ENCODE measurements at regions not wholly inside any gene's neighbourhood (a gene's known extent, or its start where the extent isn't known, plus 50 kb on each side); places are given as distances from the start of the nearest gene placed in this dataset.

GRCh38 chr22:48057116-48057835, 1294.8 kb downstream of the TBC1D22A start:
- Histone ChIP-seq H3K27ac (no peak overlapping the region), H3K4me3 (no peak overlapping the region), H3K27me3 (peaks cover 0 to 21% (median 4%) of the 10 kb centered on the region in 3 donors), H3K9me3 (no peaks in the 10 kb centered on the region), H3K4me1 (no peaks in the 10 kb centered on the region), H3K36me3 (no peaks in the 10 kb centered on the region)
- intact Hi-C loops (cut with DNase I): no loop called here
- DNase-seq: no peak
- no peak for TF ChIP-seq EP300 (IDR thresholded peaks at IDR 0.05)
- no peak for TF ChIP-seq POLR2A (IDR thresholded peaks at IDR 0.05)
- no peak for TF ChIP-seq POLR2AphosphoS5 (IDR thresholded peaks at IDR 0.05)
- no peak for TF ChIP-seq CTCF (IDR thresholded peaks at IDR 0.05)
- WGBS, 2 donors: 83 to 86% methylated on average over 22 of the region's 22 CpGs

- Histone ChIP-seq H3K27me3 (peaks cover 0 to 21% (median 4%) of the 10 kb centered on the region in 3 donors), H3K4me1 (no peaks in the 10 kb centered on the region)
Measured at GRCh38 chr22:48055827-48056226, 1293.4 kb downstream of the TBC1D22A start.

GRCh38 chr22:48055185-48055584, 1292.7 kb downstream of the TBC1D22A start:
- no peak for TF ChIP-seq EP300 (IDR thresholded peaks at IDR 0.05)
- no peak for TF ChIP-seq POLR2AphosphoS5 (IDR thresholded peaks at IDR 0.05)
- TF ChIP-seq CTCF (IDR thresholded peaks at IDR 0.05): no peak
- no peak for TF ChIP-seq POLR2A (IDR thresholded peaks at IDR 0.05)
- no peaks in the 10 kb centered on the region for H3K9me3 ChIP-seq
- peaks cover 0 to 21% (median 4%) of the 10 kb centered on the region in 3 donors for H3K27me3 ChIP-seq
- no peaks in the 10 kb centered on the region for H3K4me1 ChIP-seq
- no peak overlapping the region for H3K27ac ChIP-seq
- intact Hi-C loops (cut with DNase I): no loop called here
- no peaks in the 10 kb centered on the region for H3K36me3 ChIP-seq
- WGBS, 2 donors: 85 to 93% methylated on average over 1 of the region's 1 CpG
- no peak for DNase-seq
- H3K4me3 ChIP-seq: no peak overlapping the region

More at GRCh38 chr22:48055827-48056226, 1293.4 kb downstream of the TBC1D22A start:
- Histone ChIP-seq H3K4me3 (no peak overlapping the region), H3K9me3 (no peaks in the 10 kb centered on the region), H3K27ac (no peak overlapping the region), H3K36me3 (no peaks in the 10 kb centered on the region)
- no peak for TF ChIP-seq EP300 (IDR thresholded peaks at IDR 0.05)
- TF ChIP-seq POLR2AphosphoS5 (IDR thresholded peaks at IDR 0.05): no peak
- intact Hi-C loops (cut with DNase I): no loop called here
- WGBS, 2 donors: 81 to 91% methylated on average over 11 of the region's 11 CpGs
- no peak for DNase-seq

- no peaks in the 10 kb centered on the region for H3K36me3 ChIP-seq
- no peak overlapping the region for H3K27ac ChIP-seq
- no peaks in the 10 kb centered on the region for H3K4me1 ChIP-seq
- H3K27me3 ChIP-seq: peaks cover 0 to 21% (median 4%) of the 10 kb centered on the region in 3 donors
- WGBS, 2 donors: 81 to 86% methylated on average over 14 of the region's 14 CpGs
- TF ChIP-seq POLR2A (IDR thresholded peaks at IDR 0.05): no peak
- no peak overlapping the region for H3K4me3 ChIP-seq
- DNase-seq: no peak
- intact Hi-C loops (cut with DNase I): no loop called here
- no peaks in the 10 kb centered on the region for H3K9me3 ChIP-seq
Measured at GRCh38 chr22:48054596-48054995, 1292.1 kb downstream of the TBC1D22A start.

GRCh38 chr22:48053973-48054372, 1291.5 kb downstream of the TBC1D22A start:
- 86 to 92% methylated on average over 8 of the region's 8 CpGs for WGBS, 2 donors
- H3K4me1 ChIP-seq: no peaks in the 10 kb centered on the region
- DNase-seq: no peak
- H3K9me3 ChIP-seq: no peaks in the 10 kb centered on the region
- no peak overlapping the region for H3K27ac ChIP-seq
- H3K27me3 ChIP-seq: peaks cover 0 to 18% (median 4%) of the 10 kb centered on the region in 3 donors
- no peak for TF ChIP-seq EP300 (IDR thresholded peaks at IDR 0.05)
- no peak for TF ChIP-seq POLR2AphosphoS5 (IDR thresholded peaks at IDR 0.05)
- TF ChIP-seq POLR2A (IDR thresholded peaks at IDR 0.05): no peak
- no peak for TF ChIP-seq CTCF (IDR thresholded peaks at IDR 0.05)
- intact Hi-C loops (cut with DNase I): no loop called here
- H3K36me3 ChIP-seq: no peaks in the 10 kb centered on the region
- H3K4me3 ChIP-seq: no peak overlapping the region

- Histone ChIP-seq H3K36me3 (no peaks in the 10 kb centered on the region), H3K27me3 (peaks cover 0 to 14% (median 0%) of the 10 kb centered on the region in 3 donors), H3K4me3 (no peak overlapping the region), H3K27ac (no peak overlapping the region), H3K4me1 (no peaks in the 10 kb centered on the region), H3K9me3 (no peaks in the 10 kb centered on the region)
- TF ChIP-seq CTCF (IDR thresholded peaks at IDR 0.05) (no peak), EP300 (IDR thresholded peaks at IDR 0.05) (no peak), POLR2A (IDR thresholded peaks at IDR 0.05) (no peak), POLR2AphosphoS5 (IDR thresholded peaks at IDR 0.05) (no peak)
- WGBS, 2 donors: 84 to 88% methylated on average over 7 of the region's 7 CpGs
- intact Hi-C loops (cut with DNase I): no loop called here
- no peak for DNase-seq
Measured at GRCh38 chr22:48053486-48053885, 1291.0 kb downstream of the TBC1D22A start.
